Kidney (tissue), 13 donors: ENCODE measurements at regions not wholly inside any gene's neighbourhood (a gene's known extent, or its start where the extent isn't known, plus 50 kb on each side); places are given as distances from the start of the nearest gene placed in this dataset.

Source experiments
- DNase-seq, 5 donors: peaks; one replicate each; pipeline ENCODE4 v3.0.0-alpha.2; 2013 to 2020
- FAIRE-seq: peaks from 2 replicates; lab custom pipeline; 2012; peaks lifted over from hg19 to GRCh38; lab: Jason Lieb, UNC
- H3K27ac ChIP-seq, 2 donors: one replicate each; pipeline ENCODE4 v1.7.0; 2013; ENCODE audit warnings: low read depth in 2 of 2, low read length in 2 of 2, inconsistent platforms in 1 of 2
- H3K27me3 ChIP-seq: one replicate; pipeline ENCODE4 v1.7.1; 2013; ENCODE audit warnings: low read length, inconsistent platforms; ENCODE audit not compliant: control insufficient read depth, insufficient read depth
- H3K36me3 ChIP-seq, 3 donors: one replicate each; pipeline versions ENCODE4 v1.7.0 to v1.7.1; 2013; ENCODE audit warnings: low read length in 3 of 3, control low read depth in 1 of 3, inconsistent platforms in 1 of 3; ENCODE audit not compliant: insufficient read depth in 3 of 3, control insufficient read depth in 2 of 3
- H3K4me1 ChIP-seq, 3 donors: one replicate each; pipeline versions ENCODE4 v1.7.0 to v1.7.1; 2013; ENCODE audit warnings: low read length in 3 of 3, inconsistent platforms in 1 of 3, low read depth in 1 of 3; ENCODE audit not compliant: control insufficient read depth in 2 of 3, insufficient read depth in 2 of 3
- H3K4me3 ChIP-seq, 3 donors: one replicate each; pipeline versions ENCODE4 v1.7.0 to v1.8.1; 2013; ENCODE audit warnings: low read length in 3 of 3, control low read depth in 1 of 3, inconsistent platforms in 1 of 3
- H3K9ac ChIP-seq, 3 donors: one replicate each; pipeline versions ENCODE4 v1.7.0 to v1.7.1; 2013; ENCODE audit warnings: low read length in 3 of 3, control low read depth in 1 of 3, inconsistent platforms in 1 of 3
- H3K9me3 ChIP-seq, 3 donors: one replicate each; pipeline versions ENCODE4 v1.7.0 to v1.7.1; 2013; ENCODE audit warnings: low read length in 3 of 3, control low read depth in 1 of 3, inconsistent platforms in 1 of 3; ENCODE audit not compliant: control insufficient read depth in 2 of 3, insufficient read depth in 1 of 3
- intact Hi-C: fragments of 100-400 bp; cut with DNase I; formaldehyde crosslinking; loops from one replicate; pipeline ENCODE4 v1.11.1; 2022
- TF ChIP-seq, protein P1 (sequence below): IDR thresholded peaks from 3 replicates; pipeline ENCODE4 v1.5.1; 2012; ENCODE audit warnings: mild to moderate bottlenecking, moderate library complexity, borderline replicate concordance; ENCODE audit not compliant: insufficient read depth; ENCODE audit errors: extremely low read depth
- donor health status: control.
- donor health status: control.
- donor health status: control.
- donor health status: control.
- donor health status: control.
- donor health status: DM: yes; HTN: yes; CAD: no.
- donor health status: Normal renal cell carcinoma (clear cell type).

GRCh38 chr7:81606078-81606863 lies 163.6 kb downstream of the HGF start:
- TF ChIP-seq, protein P1, sequence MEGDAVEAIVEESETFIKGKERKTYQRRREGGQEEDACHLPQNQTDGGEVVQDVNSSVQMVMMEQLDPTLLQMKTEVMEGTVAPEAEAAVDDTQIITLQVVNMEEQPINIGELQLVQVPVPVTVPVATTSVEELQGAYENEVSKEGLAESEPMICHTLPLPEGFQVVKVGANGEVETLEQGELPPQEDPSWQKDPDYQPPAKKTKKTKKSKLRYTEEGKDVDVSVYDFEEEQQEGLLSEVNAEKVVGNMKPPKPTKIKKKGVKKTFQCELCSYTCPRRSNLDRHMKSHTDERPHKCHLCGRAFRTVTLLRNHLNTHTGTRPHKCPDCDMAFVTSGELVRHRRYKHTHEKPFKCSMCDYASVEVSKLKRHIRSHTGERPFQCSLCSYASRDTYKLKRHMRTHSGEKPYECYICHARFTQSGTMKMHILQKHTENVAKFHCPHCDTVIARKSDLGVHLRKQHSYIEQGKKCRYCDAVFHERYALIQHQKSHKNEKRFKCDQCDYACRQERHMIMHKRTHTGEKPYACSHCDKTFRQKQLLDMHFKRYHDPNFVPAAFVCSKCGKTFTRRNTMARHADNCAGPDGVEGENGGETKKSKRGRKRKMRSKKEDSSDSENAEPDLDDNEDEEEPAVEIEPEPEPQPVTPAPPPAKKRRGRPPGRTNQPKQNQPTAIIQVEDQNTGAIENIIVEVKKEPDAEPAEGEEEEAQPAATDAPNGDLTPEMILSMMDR, result no peak
- no peak for DNase-seq

GRCh38 chr7:81605493-81605892 lies 164.4 kb downstream of the HGF start:
- H3K9ac ChIP-seq, result no peak overlapping the region
- DNase-seq, result no peak
- H3K4me1 ChIP-seq, result no peaks in the 10 kb centered on the region
- no peaks in the 10 kb centered on the region for H3K27me3 ChIP-seq
- H3K9me3 ChIP-seq, result no peaks in the 10 kb centered on the region
- intact Hi-C loops, result no loop called here
- no peak for FAIRE-seq
- TF ChIP-seq, protein P1, result no peak
- no peak overlapping the region for H3K27ac ChIP-seq
- no peak overlapping the region for H3K4me3 ChIP-seq
- H3K36me3 ChIP-seq, result no peaks in the 10 kb centered on the region

More at GRCh38 chr7:81606078-81606863, 163.6 kb downstream of the HGF start:
- no peak overlapping the region for H3K27ac ChIP-seq
- H3K4me1 ChIP-seq, result no peaks in the 10 kb centered on the region
- no peaks in the 10 kb centered on the region for H3K27me3 ChIP-seq
- H3K4me3 ChIP-seq, result no peak overlapping the region
- H3K9ac ChIP-seq, result no peak overlapping the region
- H3K36me3 ChIP-seq, result no peaks in the 10 kb centered on the region
- H3K9me3 ChIP-seq, result no peaks in the 10 kb centered on the region
- FAIRE-seq, result peak; percentile 32
- intact Hi-C loops, result no loop called here

DNA sequence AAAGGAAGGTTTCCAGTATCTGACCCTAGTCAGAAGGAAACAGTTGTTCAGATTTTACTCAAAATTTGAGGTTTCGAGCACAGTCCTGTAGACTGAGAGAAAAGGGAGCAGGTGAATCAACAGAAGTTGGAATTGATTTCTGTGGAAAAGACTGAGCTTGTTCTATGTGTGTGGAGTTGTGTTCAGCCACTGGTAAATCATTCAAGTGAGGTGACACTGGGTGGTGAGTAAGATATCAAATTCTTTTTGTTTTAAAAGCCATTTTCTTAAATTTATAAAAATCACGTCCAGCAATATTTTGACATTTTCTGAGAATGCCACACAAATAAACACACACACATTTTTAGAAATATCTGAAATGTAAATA lies 165.1 kb downstream of the HGF start:
- H3K9me3 ChIP-seq, result no peaks in the 10 kb centered on the region
- DNase-seq, result no peak
- no peaks in the 10 kb centered on the region for H3K27me3 ChIP-seq
- H3K36me3 ChIP-seq, result no peaks in the 10 kb centered on the region
- TF ChIP-seq, protein P1, result no peak
- H3K9ac ChIP-seq, result no peak overlapping the region
- H3K4me1 ChIP-seq, result no peaks in the 10 kb centered on the region
- FAIRE-seq, result no peak
- intact Hi-C loops, result no loop called here
- no peak overlapping the region for H3K27ac ChIP-seq
- H3K4me3 ChIP-seq, result no peak overlapping the region
